ENCODE measurements at regions not wholly inside any gene's neighbourhood (a gene's known extent, or its start where the extent isn't known, plus 50 kb on each side); places are given as distances from the start of the nearest gene placed in this dataset.

- Mint-ChIP-seq H3K9me3 (peaks cover 11% of the 10 kb centered on the region), H3K27me3 (ENCODE audit: low read depth) (no peaks in the 10 kb centered on the region), H3K4me3 (no peak overlapping the region), H3K27ac (no peak overlapping the region), H3K36me3 (no peaks in the 10 kb centered on the region), H3K4me1 (no peaks in the 10 kb centered on the region)
- no peak for DNase-seq (ENCODE audit: low spot score in 2 of 2, unreplicated experiment in 2 of 2)
- no peak for TF ChIP-seq CTCF (IDR thresholded peaks at IDR 0.05; ENCODE audit: unreplicated experiment)
Observed at GRCh38 chr5:24073107-24073506, 565.7 kb downstream of the PRDM9 start.

- peaks cover 5% of the 10 kb centered on the region for H3K4me1 Mint-ChIP-seq
- TF ChIP-seq CTCF (IDR thresholded peaks at IDR 0.05; ENCODE audit: unreplicated experiment): no peak
- H3K4me3 Mint-ChIP-seq: no peak overlapping the region
- H3K27ac Mint-ChIP-seq: no peak overlapping the region
- H3K9me3 Mint-ChIP-seq: no peaks in the 10 kb centered on the region
- H3K27me3 Mint-ChIP-seq (ENCODE audit: low read depth): no peaks in the 10 kb centered on the region
- H3K36me3 Mint-ChIP-seq: no peaks in the 10 kb centered on the region
- no peak for DNase-seq (ENCODE audit: low spot score in 2 of 2, unreplicated experiment in 2 of 2)
Observed at GRCh38 chr5:24080046-24080445, 564.7 kb downstream of the CDH10 start.

- TF ChIP-seq CTCF (IDR thresholded peaks at IDR 0.05; ENCODE audit: unreplicated experiment): no peak
- H3K9me3 Mint-ChIP-seq: peaks cover 17% of the 10 kb centered on the region
- H3K4me1 Mint-ChIP-seq: no peaks in the 10 kb centered on the region
- no peak for DNase-seq (ENCODE audit: low spot score in 2 of 2, unreplicated experiment in 2 of 2)
- no peak overlapping the region for H3K27ac Mint-ChIP-seq
- H3K36me3 Mint-ChIP-seq: no peaks in the 10 kb centered on the region
- no peaks in the 10 kb centered on the region for H3K27me3 Mint-ChIP-seq (ENCODE audit: low read depth)
- H3K4me3 Mint-ChIP-seq: no peak overlapping the region
Observed at GRCh38 chr5:24094081-24094679, 550.6 kb downstream of the CDH10 start.

DNA sequence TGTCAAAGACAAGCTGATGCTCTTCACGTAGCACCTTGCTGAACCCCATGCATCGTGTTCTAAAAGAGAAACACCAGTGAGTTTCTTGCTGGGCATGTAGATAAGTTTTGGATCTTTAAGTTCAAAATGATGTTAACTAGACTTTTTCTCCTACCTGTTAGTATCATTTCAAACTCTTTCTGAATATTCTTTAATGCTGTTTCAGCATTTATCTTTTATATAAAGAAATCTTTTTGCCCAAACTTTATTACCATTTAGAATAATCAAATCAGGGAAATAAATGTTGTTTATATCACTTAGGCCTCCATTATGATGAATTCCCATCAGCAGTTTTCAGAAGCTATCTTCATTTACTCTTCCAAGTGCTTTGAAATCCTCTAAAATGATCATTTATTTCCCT, 542.8 kb downstream of the CDH10 start:
- Mint-ChIP-seq H3K4me3 (no peak overlapping the region), H3K27ac (no peak overlapping the region), H3K9me3 (peaks cover 8% of the 10 kb centered on the region), H3K4me1 (no peaks in the 10 kb centered on the region), H3K27me3 (ENCODE audit: low read depth) (no peaks in the 10 kb centered on the region), H3K36me3 (no peaks in the 10 kb centered on the region)
- no peak for TF ChIP-seq CTCF (IDR thresholded peaks at IDR 0.05; ENCODE audit: unreplicated experiment)
- DNase-seq (ENCODE audit: low spot score in 2 of 2, unreplicated experiment in 2 of 2): no peak

GRCh38 chr5:24103451-24104023, 541.2 kb downstream of the CDH10 start:
- H3K4me3 Mint-ChIP-seq: no peak overlapping the region
- no peak for DNase-seq (ENCODE audit: low spot score in 2 of 2, unreplicated experiment in 2 of 2)
- no peaks in the 10 kb centered on the region for H3K4me1 Mint-ChIP-seq
- H3K36me3 Mint-ChIP-seq: no peaks in the 10 kb centered on the region
- no peaks in the 10 kb centered on the region for H3K27me3 Mint-ChIP-seq (ENCODE audit: low read depth)
- peaks cover 3% of the 10 kb centered on the region for H3K9me3 Mint-ChIP-seq
- no peak for TF ChIP-seq CTCF (IDR thresholded peaks at IDR 0.05; ENCODE audit: unreplicated experiment)
- no peak overlapping the region for H3K27ac Mint-ChIP-seq

Data from mesothelial cell of epicardium (in vitro differentiated cells).